Psoas muscle (tissue), 7 donors: ENCODE measurements at regions not wholly inside any gene's neighbourhood (a gene's known extent, or its start where the extent isn't known, plus 50 kb on each side); places are given as distances from the start of the nearest gene placed in this dataset.

ENCODE experiments used
- ATAC-seq, 4 donors: fragments of 200-7000 bp; cut with Tn5 transposase; one replicate each; pipeline ENCODE4 v1.9.1; 2020; ENCODE audit warnings: moderate library complexity in 3 of 4, mild to moderate bottlenecking in 2 of 4
- DNase-seq, 2 donors: peaks; one replicate each; pipeline ENCODE4 v3.0.0-alpha.2; 2020
- H3K27ac ChIP-seq: fragments of 200-600 bp; one replicate; pipeline ENCODE4 v1.8.0; 2022
- H3K27me3 ChIP-seq, 3 donors: fragments of 200-600 bp in 1 of 3; one replicate each; pipeline versions ENCODE4 v1.6.1 to v1.8.0; 2013 to 2022; ENCODE audit warnings: low read length in 2 of 3, mild to moderate bottlenecking in 2 of 3, moderate library complexity in 1 of 3; ENCODE audit not compliant: insufficient read depth in 3 of 3
- H3K36me3 ChIP-seq, 2 donors: fragments of 200-600 bp in 1 of 2; one replicate each; pipeline versions ENCODE4 v1.6.1 to v1.8.0; 2013 to 2022; ENCODE audit warnings: low read depth in 1 of 2, mild to moderate bottlenecking in 1 of 2, moderate library complexity in 1 of 2; ENCODE audit not compliant: insufficient read depth in 1 of 2
- H3K4me1 ChIP-seq: fragments of 200-600 bp; one replicate; pipeline ENCODE4 v1.8.0; 2022
- H3K4me3 ChIP-seq: fragments of 200-600 bp; one replicate; pipeline ENCODE4 v1.8.0; 2022; ENCODE audit warnings: mild to moderate bottlenecking
- H3K9me3 ChIP-seq: fragments of 200-600 bp; one replicate; pipeline ENCODE4 v1.8.0; 2022
- WGBS, 3 donors: extraction: QIAGEN DNeasy Blood & Tissue Kit; methylation state at CpG; one replicate each; pipeline versions ENCODE4 v1.1.6 to v1.1.7; 2013; 5-methylcytosine and 5-hydroxymethylcytosine counted together
- intact Hi-C, 2 donors: fragments of 100-400 bp; cut with DNase I; formaldehyde crosslinking; loops; one replicate each; pipeline versions ENCODE4 v1.11.0 to v1.14.2; 2022
- TF ChIP-seq, protein P1 (sequence below): fragments of 200-600 bp; IDR thresholded peaks from one replicate; pipeline ENCODE4 v1.8.0; 2022; ENCODE audit warnings: antibody characterized with exemption
- donor health status: healthy with polysubstance abuse.
- donor health status: DM: no; HTN: no; CAD: no; lungs with moderate emphysema.
- donor health status: Bipolar disorder and iron deficiency.
- donor health status: healthy.
- donor health status: DM: yes; HTN: yes; CAD: no.
- donor health status: DM: no; HTN: no; CAD: no.
- donor health status: DM: yes; HTN: yes; CAD: no.

DNA sequence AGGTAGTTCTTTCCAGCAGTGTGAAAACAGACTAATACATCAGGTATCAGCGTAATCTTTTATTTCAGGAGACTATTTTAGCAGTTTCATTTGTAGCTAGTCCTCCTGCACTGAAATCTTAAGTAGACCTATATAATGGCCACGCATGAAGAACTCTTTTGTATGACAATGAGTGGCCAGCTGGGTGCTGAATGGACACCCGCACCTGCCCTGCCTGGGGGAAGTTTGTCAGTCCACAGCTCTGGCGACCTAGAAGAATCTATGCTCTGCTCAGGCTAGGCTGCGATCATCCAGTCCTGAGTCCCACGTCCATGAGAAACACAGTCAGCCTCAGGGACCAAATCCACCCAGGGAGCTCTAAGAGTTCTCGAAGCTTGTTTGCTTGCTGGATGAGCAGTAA lies 709.2 kb upstream of the ID2 start:
- no peak overlapping the region for H3K27ac ChIP-seq
- no peaks in the 10 kb centered on the region for H3K27me3 ChIP-seq
- no peak overlapping the region for H3K4me3 ChIP-seq
- H3K4me1 ChIP-seq, result no peaks in the 10 kb centered on the region
- no peaks in the 10 kb centered on the region for H3K36me3 ChIP-seq
- no peaks in the 10 kb centered on the region for H3K9me3 ChIP-seq
- TF ChIP-seq, protein P1, sequence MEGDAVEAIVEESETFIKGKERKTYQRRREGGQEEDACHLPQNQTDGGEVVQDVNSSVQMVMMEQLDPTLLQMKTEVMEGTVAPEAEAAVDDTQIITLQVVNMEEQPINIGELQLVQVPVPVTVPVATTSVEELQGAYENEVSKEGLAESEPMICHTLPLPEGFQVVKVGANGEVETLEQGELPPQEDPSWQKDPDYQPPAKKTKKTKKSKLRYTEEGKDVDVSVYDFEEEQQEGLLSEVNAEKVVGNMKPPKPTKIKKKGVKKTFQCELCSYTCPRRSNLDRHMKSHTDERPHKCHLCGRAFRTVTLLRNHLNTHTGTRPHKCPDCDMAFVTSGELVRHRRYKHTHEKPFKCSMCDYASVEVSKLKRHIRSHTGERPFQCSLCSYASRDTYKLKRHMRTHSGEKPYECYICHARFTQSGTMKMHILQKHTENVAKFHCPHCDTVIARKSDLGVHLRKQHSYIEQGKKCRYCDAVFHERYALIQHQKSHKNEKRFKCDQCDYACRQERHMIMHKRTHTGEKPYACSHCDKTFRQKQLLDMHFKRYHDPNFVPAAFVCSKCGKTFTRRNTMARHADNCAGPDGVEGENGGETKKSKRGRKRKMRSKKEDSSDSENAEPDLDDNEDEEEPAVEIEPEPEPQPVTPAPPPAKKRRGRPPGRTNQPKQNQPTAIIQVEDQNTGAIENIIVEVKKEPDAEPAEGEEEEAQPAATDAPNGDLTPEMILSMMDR, result no peak
- WGBS, 3 donors, result 70 to 86% (median 76%) methylated on average over 7 of the region's 7 CpGs
- intact Hi-C loops, result no loop called here
- no peak for DNase-seq
- no peak for ATAC-seq

DNA sequence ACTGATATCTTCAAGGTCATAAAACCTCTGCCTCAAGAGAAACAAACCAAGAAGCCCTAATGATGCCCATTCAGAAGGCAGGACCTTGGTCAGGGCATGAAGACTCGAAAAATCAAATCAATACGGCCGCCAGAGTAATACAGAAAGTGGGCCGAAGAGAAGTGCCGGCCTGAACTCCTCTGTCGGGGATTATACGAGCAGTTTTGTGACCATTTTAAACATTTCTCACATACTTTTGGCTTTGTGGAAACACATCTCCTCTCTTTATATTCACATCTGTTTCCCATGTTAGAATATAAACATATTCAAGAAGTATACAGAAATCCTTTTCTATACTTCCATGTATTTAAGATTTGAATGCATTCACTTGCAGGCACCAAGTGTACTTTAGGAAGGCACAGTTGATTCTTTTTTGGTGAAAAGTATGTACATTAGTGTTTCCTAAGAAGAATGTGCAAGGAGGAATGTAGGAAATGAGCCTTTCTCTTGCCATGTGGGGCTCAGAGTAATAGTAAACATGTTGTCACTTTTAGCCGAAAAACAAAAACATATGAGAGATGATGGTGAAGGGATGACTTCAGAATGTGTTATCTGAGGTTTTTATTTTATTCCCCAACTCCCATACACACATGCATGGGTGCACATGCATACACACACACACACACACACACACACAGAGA lies 707.9 kb upstream of the ID2 start:
- Histone ChIP-seq H3K4me3 (no peak overlapping the region), H3K27ac (no peak overlapping the region), H3K27me3 (no peaks in the 10 kb centered on the region), H3K4me1 (no peaks in the 10 kb centered on the region), H3K36me3 (no peaks in the 10 kb centered on the region), H3K9me3 (no peaks in the 10 kb centered on the region)
- WGBS, 3 donors, result 61 to 81% (median 68%) methylated on average over 8 of the region's 8 CpGs
- ATAC-seq (no peak), DNase-seq (no peak)
- TF ChIP-seq, protein P1, result no peak
- intact Hi-C loops, result no loop called here

DNA sequence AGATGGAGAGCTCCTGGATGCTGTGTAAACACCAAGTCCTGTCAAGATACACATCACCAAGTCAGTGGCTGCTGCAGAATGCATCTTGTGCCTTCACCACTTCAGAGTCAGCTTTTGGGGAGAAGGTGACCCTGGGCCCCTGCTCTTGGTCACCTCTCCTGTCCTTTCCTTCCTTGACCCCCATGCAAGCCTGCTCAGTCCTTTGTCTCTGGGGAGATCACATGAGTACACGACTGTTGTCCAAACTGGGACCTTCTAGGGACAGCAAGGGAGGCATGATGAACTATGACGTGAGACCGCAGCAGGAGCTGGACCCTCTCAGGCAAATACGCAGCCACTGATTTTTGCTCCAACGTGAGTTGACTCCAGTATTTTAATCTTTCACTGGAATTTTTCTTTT lies 706.9 kb upstream of the ID2 start:
- H3K4me3 ChIP-seq, result no peak overlapping the region
- intact Hi-C loops, result no loop called here
- ATAC-seq, result no peak
- DNase-seq, result no peak
- H3K27ac ChIP-seq, result no peak overlapping the region
- WGBS, 3 donors, result 85 to 90% (median 88%) methylated on average over 5 of the region's 5 CpGs
- H3K9me3 ChIP-seq, result no peaks in the 10 kb centered on the region
- H3K4me1 ChIP-seq, result no peaks in the 10 kb centered on the region
- no peaks in the 10 kb centered on the region for H3K36me3 ChIP-seq
- TF ChIP-seq, protein P1, result no peak
- no peaks in the 10 kb centered on the region for H3K27me3 ChIP-seq

DNA sequence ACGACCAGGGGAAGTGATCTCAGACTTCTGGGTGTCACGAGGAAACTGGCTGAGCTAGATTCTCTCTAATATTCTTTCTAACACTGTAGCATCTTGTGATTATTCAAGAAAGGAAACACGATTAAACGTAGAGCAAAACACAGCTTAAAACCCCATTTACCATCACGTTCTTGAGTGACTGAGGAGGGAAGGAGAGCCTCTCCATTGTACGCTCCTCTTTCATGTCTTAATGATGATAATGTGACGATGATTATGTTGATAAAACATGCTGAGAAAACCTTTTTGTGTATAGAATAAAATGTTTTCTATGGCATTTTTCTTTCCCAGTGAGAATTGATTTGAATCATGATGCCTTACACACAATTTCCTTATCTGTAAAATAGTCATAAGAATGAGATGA lies 705.6 kb upstream of the ID2 start:
- no peaks in the 10 kb centered on the region for H3K36me3 ChIP-seq
- DNase-seq, result no peak
- no peak overlapping the region for H3K27ac ChIP-seq
- H3K9me3 ChIP-seq, result no peaks in the 10 kb centered on the region
- TF ChIP-seq, protein P1, result no peak
- no peak overlapping the region for H3K4me3 ChIP-seq
- no peaks in the 10 kb centered on the region for H3K4me1 ChIP-seq
- 77 to 82% (median 79%) methylated on average over 7 of the region's 7 CpGs for WGBS, 3 donors
- H3K27me3 ChIP-seq, result no peaks in the 10 kb centered on the region
- intact Hi-C loops, result no loop called here
- ATAC-seq, result no peak

DNA sequence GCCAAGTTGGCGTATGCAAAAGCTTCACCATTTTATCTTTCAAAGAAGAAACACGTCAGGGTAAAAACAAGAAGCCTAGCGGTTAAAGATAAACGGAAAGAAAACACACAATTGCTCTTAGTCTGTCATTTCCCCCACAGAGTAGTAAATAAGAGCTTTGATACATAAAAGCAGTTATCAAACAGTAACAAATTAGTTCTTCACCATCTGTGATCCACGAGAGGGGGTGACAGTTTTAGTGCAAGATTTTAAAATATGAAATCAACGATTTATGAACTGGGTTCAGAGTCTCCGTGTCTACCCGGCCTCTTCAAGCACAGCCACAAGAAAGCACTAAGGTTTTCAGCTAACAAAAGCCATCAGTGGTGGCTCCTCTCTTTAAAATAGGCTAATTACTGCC lies 703.9 kb upstream of the ID2 start:
- Histone ChIP-seq H3K9me3 (no peaks in the 10 kb centered on the region), H3K4me3 (no peak overlapping the region), H3K27me3 (no peaks in the 10 kb centered on the region), H3K4me1 (no peaks in the 10 kb centered on the region), H3K36me3 (no peaks in the 10 kb centered on the region), H3K27ac (no peak overlapping the region)
- intact Hi-C loops, result no loop called here
- TF ChIP-seq, protein P1, result no peak
- 64 to 65% (median 64%) methylated on average over 8 of the region's 8 CpGs for WGBS, 3 donors
- ATAC-seq (no peak), DNase-seq (no peak)
